ENCODE measurements at regions not wholly inside any gene's neighbourhood (a gene's known extent, or its start where the extent isn't known, plus 50 kb on each side); places are given as distances from the start of the nearest gene placed in this dataset.

GRCh38 chr13:53324656-53325055 is 296.0 kb downstream of the OLFM4 start:
- TF ChIP-seq CTCF (IDR thresholded peaks at IDR 0.05): no peak
- TF ChIP-seq POLR2AphosphoS5 (IDR thresholded peaks at IDR 0.05; ENCODE audit: insufficient read depth in 1 of 2, low read depth in 1 of 2): no peak
- TF ChIP-seq POLR2A (IDR thresholded peaks at IDR 0.05): no peak
